Left ventricle myocardium superior (tissue), 1 donor: ENCODE measurements at regions not wholly inside any gene's neighbourhood (a gene's known extent, or its start where the extent isn't known, plus 50 kb on each side); places are given as distances from the start of the nearest gene placed in this dataset.

Experiments used
- ATAC-seq: fragments of 200-7000 bp; cut with Tn5 transposase; one replicate; pipeline ENCODE4 v1.9.1; 2020; ENCODE audit warnings: mild to moderate bottlenecking, moderate library complexity
- DNase-seq: peaks from one replicate; pipeline ENCODE4 v3.0.0-alpha.2; 2020
- intact Hi-C: fragments of 100-400 bp; cut with micrococcal nuclease; formaldehyde crosslinking; loops from one replicate; pipeline ENCODE4 v1.11.0; 2022
- donor health status: DM: no; HTN: yes; CAD: no; lungs with severe emphysema.

DNA sequence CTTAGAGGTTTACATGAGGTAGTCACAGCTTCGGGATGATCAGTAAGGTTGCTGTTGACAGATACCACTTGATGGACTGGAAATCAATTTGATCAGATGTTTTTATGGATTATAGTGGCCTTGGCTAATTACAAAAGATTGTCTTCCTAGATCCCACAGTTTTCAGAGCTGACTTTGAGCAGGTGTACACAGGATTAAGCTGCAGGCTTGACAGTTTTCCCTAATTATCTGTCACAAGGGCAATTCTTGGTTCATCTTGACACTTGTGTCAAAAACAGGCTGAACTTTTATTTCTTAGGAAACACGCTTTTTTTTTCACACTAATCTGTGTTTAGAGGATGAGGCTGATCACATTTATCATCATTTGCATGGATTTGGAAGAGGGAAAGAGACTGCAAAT, 824.0 kb upstream of the PIK3C3 start:
- ATAC-seq, result no peak
- intact Hi-C loops, result no loop called here
- DNase-seq, result no peak

DNA sequence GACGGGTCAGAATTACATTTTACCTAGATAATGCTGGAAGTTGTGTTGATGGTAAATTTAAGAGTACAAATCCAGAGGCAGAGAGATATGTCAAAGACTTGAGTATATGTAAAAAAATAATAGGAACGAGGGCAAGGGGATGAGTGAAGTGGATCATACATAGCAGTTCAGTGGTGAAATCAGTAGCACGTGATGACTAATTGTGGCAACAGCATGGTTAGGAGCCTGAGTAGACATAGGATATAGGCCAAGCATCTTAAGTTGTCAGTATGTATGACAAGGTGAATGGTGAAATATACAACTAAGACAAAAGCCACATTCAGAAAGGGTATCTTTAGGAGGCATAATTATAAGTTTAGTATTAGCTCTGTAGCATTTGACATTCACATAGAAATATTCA, 826.5 kb upstream of the PIK3C3 start:
- no peak for ATAC-seq
- DNase-seq, result no peak
- intact Hi-C loops, result no loop called here

DNA sequence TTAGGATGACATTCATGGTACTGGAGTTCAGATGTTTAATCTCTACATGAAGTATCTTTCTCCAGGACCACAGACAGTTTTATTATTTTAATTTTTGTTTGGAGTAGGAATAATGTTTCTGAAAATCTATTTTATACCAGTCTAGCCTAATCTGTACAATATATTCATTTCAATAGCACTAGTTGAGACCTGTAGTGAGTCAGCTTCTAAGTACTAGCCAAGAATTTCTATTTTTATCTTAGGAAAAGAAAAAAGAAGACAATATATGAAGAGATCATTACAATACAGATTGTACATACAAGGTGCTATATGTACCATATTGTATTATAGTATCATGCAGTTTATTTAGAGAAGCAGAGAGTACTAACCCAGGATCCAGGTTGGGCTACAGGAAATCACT, 826.9 kb upstream of the PIK3C3 start:
- intact Hi-C loops, result no loop called here
- no peak for DNase-seq
- no peak for ATAC-seq

DNA sequence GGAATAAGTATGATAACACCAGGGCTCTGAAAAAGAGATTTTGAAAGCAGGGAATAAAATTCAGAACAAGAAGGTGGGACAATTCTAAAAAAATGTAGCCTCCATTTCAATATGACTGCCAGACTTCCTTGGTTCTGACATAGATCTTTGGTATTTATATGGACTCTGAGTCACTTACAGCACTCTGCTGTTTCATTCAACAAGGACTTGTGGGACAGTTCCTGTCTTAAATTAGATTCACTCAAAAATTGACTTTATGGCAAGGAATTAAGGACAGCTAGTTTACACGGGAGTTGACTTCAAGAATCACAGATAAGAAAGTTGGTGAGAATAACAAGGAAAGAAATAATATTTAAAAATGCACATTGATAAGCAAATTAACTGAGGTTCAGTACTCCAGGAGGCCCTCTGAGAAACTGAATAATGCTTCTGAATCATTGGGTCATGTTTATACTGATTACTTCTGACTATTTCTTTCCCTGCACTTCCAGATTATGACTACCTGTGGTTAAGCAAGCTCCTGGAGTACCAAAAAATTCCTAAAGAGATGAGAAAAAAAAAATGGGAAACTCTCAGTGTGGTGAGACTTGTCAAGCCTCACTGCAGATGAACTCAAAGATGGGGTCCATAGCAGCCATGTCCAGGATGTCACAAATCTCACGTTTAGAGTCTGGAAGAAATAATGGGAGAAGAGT, 828.3 kb upstream of the PIK3C3 start:
- DNase-seq (no peak), ATAC-seq (no peak)
- intact Hi-C loops, result no loop called here

DNA sequence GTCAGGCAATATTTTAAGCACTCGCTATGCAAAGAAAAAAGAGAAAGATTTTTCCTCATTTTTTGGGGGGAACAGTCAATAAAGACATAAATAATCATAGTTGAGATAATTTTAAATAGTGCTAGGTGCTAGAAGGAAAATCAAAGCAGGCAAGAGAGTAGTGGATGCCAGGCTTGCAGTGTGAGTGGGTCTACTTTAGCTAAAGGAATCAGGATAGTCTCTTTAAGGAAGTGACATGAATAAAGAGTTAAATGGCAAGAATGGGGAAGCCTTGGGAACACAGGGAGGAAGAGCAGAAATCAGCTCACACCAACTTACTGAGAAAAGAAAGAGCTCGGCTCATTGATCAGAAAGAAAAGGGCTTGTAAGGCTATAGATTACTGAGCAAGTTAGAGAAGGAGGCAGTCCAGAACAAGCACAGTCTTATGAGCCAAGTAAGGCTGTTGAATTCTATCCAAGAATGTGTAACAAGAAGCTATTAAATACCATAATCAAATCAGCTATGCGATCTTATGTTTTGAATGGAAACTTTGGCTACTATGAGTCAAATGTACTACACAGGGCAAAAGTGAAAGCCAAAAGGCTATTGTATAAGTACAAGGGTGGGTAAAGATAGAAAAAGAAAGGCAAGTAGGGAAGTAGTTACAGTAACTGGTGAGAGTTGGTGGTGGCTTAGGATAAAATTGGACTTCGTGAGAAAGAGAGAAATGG, 833.8 kb upstream of the PIK3C3 start:
- ATAC-seq, result no peak
- DNase-seq, result no peak
- intact Hi-C loops, result no loop called here

DNA sequence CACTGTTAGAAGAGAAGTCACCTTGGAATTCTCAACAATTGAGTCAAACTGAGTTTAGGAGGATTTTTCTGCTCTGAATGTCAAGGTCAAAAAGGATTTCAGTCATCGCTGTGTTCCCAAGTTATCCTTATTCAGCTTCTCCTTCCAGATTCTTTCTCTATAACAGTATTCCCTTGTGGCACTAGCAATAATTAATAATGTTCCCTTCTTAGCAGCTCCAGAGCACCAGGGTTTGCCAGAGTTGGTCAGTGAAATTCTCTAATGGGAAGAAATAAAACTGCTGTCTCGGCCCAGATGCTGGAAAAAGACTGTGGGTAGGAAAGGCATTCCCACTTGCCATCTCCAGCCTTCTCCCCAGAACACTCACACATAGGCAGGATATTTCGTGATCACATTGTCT, 836.0 kb upstream of the PIK3C3 start:
- no peak for ATAC-seq
- no peak for DNase-seq
- intact Hi-C loops, result no loop called here

DNA sequence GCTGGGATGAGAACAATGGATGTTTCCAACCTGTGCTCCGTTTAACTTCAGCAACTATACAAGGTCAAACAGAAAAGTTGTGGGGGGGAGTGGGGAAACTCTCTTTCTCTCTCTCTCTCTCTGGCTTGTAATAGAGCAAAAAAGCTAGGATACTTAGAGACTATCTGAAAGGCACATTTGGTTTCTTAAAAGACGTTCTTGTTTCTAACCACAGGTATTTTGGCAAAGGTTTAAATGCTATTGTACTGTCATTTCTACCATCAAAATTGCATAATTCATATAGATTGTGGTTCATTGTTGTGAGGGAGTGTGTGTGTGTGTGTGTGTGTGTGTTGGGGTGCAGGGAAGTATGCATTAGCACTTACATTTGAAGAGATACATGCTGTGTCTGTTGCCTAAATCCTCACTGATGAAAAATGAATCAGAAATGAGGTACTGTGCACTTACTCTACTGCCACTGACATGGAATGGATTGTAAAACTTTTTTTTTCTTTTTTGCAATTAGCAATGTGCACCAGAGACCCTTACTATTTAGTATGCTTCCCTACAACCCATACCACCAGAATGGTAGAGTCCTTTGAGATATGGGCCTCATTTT, 841.0 kb upstream of the PIK3C3 start:
- ATAC-seq (no peak), DNase-seq (no peak)
- intact Hi-C loops, result no loop called here

DNA sequence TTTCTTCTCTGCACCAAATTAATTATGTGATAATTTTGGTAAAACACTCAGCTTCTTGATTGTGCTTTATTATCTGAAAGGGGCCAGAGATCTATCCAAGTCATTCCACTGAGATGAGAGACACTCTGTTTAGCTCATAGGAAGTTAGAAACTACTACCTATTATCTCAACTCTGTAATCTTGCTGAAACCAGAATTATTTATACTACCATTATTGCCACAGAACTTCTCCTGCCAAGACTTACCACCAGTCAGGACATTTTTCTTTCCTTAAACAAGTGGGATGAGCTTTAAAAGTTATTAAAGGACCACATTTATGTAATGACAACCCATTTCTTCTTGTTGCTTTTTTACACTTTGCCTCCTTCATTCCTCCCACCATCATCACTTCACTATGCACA, 855.6 kb upstream of the PIK3C3 start:
- DNase-seq, result no peak
- no peak for ATAC-seq
- intact Hi-C loops, result no loop called here

DNA sequence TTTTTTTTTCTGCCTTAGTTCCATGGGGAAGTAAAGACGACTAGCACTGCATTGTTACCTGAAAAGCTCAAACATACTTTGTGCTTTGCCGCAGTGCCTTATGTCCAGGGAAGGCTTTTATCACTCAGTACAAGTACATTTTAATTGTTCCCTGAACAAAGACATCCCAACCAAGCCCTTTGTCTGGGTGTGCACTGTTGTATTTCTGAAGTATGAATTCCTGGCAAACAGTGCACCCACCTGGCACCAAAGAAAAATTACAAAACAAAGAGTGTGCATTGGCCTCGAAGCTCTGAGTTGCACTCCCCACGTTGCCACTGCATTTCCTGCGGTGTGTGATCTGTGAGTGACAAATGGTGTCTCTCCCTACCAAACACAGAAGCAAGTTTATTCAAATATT, 858.5 kb upstream of the PIK3C3 start:
- DNase-seq (no peak), ATAC-seq (no peak)
- intact Hi-C loops, result no loop called here

DNA sequence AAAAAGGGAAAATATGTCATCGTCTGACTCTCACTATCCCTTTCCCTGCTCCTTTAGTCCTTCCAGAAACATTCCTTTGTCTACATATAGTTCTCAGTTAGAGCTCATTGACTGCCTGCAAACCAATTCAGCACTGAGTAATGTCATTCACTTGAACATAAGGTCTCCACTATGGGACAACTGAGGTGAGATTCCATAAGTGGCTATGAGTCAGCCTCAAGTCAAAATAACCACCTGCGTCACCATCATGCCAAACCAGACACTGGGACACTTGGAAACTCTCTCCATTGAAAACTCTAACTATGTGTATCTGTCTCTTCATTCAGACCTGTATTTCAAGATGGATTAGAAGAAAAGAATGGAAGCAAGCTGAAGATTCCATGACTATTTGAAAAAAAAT, 878.0 kb upstream of the PIK3C3 start:
- ATAC-seq (no peak), DNase-seq (no peak)
- intact Hi-C loops, result no loop called here

DNA sequence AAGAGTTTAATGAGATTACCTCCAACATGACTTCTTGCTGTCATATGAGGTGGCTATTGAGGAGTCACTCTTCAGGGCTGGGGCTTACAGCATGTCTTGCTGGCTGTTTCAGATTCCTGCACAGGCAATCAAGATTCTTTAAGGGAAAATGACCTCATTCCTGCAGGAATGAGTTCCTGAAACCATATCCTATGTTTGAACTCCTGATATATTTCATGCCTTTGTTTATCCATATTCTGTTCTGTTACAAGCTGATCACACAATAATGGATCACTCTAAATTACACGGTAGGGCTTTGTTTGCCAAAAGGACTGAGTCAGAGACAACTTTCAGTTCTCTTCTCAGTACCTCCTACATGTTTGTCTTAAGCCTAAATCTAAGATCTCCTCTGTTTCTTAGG, 879.8 kb upstream of the PIK3C3 start:
- ATAC-seq (no peak), DNase-seq (no peak)
- intact Hi-C loops, result no loop called here

DNA sequence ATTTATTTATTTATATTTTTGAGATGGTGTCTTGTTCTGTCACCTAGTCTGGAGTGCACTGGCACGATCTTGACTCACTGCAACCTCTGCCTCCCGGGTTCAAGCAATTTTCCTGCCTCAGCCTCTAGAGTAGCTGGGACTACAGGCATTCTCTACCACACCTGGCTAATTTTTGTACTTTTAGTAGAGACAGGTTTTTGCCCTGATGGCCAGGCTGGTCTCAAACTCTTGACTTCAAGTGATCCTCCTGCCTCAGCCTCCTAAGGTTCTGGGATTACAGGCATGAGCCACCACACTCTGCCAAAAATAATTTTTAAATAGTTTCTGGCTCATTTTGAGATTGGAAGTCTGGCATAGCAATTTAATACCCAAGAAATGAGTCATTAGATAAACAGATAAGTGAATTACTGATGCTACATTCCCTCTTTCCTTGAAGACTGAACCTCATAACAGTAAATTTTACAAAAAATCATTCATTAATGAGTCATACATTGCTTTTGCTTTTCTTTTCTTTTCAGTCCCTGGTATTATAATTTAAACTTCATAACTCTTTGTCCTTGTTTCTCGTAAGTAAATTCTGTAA, 881.6 kb upstream of the PIK3C3 start:
- DNase-seq (no peak), ATAC-seq (no peak)
- intact Hi-C loops, result no loop called here

DNA sequence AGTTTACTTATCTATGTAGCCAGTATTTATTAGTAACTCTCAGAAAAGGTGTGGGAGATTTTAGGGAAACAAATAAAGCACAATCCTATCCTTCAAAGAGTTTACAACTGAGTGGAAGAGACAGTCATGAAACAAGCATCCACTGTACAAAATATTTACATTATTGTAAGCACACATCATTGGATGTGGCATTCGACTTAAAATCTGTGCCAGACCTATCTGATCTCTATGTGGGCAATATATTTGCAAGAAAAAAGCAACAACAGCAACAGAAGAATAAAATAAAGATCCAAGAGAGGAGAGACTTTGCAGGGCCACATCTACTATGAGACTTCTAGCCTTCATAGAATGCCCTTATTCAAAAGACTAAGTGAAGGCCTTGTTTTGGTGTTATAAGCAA, 882.1 kb upstream of the PIK3C3 start:
- ATAC-seq, result no peak
- intact Hi-C loops, result no loop called here

DNA sequence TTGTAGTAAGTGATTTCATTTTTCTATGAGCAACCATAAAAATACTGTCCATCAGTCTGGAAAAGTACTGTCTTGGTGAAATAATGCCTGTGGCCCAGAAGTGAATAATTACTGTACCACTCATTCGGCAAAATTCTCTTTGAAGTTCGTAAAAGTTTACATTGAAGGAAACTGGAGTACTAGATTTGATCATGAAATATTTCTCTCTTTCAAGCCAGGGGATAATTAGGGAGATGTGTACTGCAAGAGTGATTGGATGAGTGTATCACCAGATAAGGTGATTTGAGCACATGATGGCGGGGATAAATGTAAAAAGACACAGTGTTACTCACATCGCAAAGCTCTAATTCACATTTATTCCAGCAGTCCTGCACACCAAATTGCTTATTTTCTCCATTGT, 883.2 kb upstream of the PIK3C3 start:
- no peak for ATAC-seq
- intact Hi-C loops, result no loop called here
- DNase-seq, result no peak

More for the DNA sequence above, 882.1 kb upstream of the PIK3C3 start:
- DNase-seq, result no peak

DNA sequence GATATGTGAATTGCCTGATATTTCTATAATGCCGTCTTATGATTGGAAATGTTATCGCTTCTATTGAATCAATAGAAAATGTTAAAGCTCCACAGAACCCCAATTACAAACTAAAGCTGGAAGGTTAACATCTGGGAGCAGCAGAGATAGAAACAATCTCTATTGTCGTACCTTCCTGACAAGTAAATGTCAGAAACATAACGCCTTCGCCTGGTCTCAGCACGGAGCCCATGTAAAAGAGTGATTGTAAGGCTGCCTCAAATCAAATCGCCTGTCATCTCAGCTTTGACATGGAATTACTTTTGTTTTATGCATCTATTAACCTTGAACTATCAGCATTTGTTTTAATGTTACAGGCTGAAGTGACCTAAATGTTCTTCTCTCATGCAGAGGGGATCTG, 885.9 kb upstream of the PIK3C3 start:
- intact Hi-C loops, result no loop called here
- ATAC-seq, result no peak
- DNase-seq, result no peak

DNA sequence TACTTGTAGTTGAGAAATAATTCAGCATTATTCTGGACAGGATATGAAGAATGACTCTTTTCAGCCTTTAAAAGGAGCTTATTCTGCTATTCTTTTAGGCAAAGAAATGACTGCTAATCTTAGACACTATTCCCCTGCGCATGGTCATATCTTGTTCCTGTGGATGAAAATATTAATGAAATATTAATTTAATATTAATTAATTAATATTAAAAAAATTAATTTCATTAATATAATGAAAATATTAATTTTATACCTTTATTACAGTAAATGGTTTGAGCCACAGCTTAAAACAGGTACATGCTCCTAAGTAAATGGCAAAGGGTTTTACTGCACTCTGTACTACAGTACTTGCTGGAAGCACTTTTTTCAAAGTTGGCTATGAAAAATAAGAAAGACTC, 890.1 kb upstream of the PIK3C3 start:
- DNase-seq, result no peak
- intact Hi-C loops, result no loop called here
- ATAC-seq, result no peak

DNA sequence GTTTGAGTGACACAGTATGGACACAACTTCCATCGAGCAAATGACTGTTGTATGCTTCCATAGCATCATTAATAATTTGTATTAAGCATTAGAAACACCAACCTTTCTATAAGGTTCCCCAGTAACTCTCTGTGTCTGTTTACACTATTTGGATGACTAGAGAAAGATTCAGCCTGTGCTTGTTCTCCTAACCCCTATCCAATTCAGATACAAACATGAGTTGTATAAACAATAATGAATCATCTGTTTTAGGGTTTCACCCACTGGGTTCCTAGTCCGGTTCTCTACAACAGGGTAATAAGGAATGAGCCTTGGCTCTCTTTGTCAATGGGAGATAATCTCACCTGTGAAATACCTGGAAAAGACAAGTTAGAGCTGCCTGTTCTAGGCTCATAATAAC, 894.1 kb upstream of the PIK3C3 start:
- intact Hi-C loops, result no loop called here
- ATAC-seq (no peak), DNase-seq (no peak)

DNA sequence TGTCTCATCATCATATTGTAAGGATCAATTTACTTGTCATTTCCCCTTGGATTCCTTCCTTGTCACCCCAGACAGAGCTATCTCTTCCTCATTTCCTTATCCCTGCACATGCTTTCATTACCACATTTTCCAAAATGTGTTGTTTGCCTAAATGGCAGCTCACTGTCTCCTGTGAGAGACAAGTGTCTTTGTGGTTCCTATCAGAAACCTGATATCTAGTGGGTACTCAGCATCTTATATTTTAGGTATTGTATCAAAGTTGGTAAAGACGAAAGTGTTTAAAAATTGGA, 896.0 kb upstream of the PIK3C3 start:
- intact Hi-C loops, result no loop called here
- DNase-seq (no peak), ATAC-seq (no peak)

DNA sequence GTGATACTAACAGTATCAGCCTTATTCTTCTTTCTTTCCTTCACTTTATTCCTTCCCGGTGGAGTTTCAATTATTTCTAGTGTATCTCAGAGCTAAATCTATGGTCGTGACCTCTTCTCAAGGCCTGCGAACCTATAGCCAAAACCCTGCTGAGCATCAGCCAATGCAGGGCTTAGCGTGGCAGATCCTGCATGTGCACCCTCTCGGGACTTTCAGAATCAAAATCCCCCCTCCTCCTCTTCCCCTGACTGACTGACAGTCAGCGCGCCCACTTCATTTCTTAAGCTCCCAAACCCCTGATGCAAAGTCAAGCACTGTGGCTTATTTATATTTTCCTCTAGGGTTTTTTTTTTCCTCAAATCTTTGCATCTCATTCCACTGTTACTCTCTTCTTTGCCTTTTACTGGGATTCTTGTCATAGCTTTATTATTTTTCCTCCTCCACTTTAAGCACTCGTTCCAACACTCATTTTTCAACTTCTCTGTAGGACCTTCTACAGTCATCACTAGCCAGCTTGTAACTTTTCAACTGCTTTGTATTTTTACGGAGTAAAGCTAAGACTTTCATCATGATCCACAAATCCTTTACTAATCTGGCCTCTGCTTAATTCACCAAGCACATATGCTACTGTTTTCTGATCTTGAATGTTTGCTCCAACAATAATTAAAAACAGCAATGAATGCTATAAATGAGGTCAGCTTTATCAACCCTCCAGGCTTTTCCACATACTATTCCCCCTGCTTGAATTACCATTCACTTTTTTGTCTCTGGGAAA, 896.5 kb upstream of the PIK3C3 start:
- no peak for DNase-seq
- intact Hi-C loops, result no loop called here

DNA sequence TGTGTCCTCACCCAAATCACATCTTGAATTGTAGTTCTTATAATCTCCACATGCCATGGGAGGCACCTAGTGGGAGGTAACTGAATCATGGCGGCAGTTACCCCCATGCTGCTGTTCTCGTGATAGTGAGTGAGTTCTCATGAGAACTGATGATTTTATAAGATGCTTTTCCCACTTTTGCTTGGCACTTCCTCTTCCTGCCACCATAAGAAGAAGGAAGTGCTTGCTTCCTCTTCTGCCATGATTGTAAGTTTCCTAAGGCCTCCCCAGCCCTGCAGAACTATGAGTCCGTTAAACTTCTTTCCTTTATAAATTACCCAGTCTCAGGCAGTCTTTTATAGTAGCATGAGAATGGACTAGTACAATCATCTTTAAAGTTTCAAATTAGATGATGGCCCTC, 902.4 kb upstream of the PIK3C3 start:
- no peak for ATAC-seq
- DNase-seq, result no peak
- intact Hi-C loops, result no loop called here

More for the DNA sequence above, 896.5 kb upstream of the PIK3C3 start:
- ATAC-seq, result no peak
